ENCODE measurements at regions not wholly inside any gene's neighbourhood (a gene's known extent, or its start where the extent isn't known, plus 50 kb on each side); places are given as distances from the start of the nearest gene placed in this dataset.

- DNase-seq, result no peak
Observed at GRCh38 chr15:98142572-98142971, 182.1 kb downstream of the ARRDC4 start.

- no peak for DNase-seq
Observed at GRCh38 chr15:98143116-98143515, 182.6 kb downstream of the ARRDC4 start.

GRCh38 chr15:98144388-98144787 is 183.9 kb downstream of the ARRDC4 start:
- DNase-seq, result no peak

- DNase-seq, result peak in 1 of 51 donors; percentile 30
Observed at GRCh38 chr15:98146031-98146820, 185.7 kb downstream of the ARRDC4 start.

GRCh38 chr15:98147415-98147814 is 186.9 kb downstream of the ARRDC4 start:
- DNase-seq, result no peak

GRCh38 chr15:98150084-98150483 is 189.6 kb downstream of the ARRDC4 start:
- DNase-seq, result no peak

- no peak for DNase-seq
Observed at GRCh38 chr15:98150536-98150935, 190.0 kb downstream of the ARRDC4 start.

GRCh38 chr15:98151096-98151495 is 190.6 kb downstream of the ARRDC4 start:
- no peak for DNase-seq

- DNase-seq, result no peak
Observed at GRCh38 chr15:98152156-98152555, 191.7 kb downstream of the ARRDC4 start.

GRCh38 chr15:98154863-98155262 is 194.4 kb downstream of the ARRDC4 start:
- no peak for DNase-seq

GRCh38 chr15:98155356-98155755 is 194.9 kb downstream of the ARRDC4 start:
- DNase-seq, result no peak

GRCh38 chr15:98160236-98160635 is 199.7 kb downstream of the ARRDC4 start:
- no peak for DNase-seq

GRCh38 chr15:98163319-98164045 is 203.0 kb downstream of the ARRDC4 start:
- no peak for DNase-seq

GRCh38 chr15:98164571-98164970 is 204.1 kb downstream of the ARRDC4 start:
- no peak for DNase-seq

GRCh38 chr15:98164986-98165385 is 204.5 kb downstream of the ARRDC4 start:
- DNase-seq, result no peak

GRCh38 chr15:98167722-98168268 is 207.3 kb downstream of the ARRDC4 start:
- no peak for DNase-seq

GRCh38 chr15:98169551-98169950 is 209.0 kb downstream of the ARRDC4 start:
- DNase-seq, result no peak

GRCh38 chr15:98174286-98174685 is 213.8 kb downstream of the ARRDC4 start:
- DNase-seq, result no peak

- no peak for DNase-seq
Observed at GRCh38 chr15:98174841-98175240, 214.3 kb downstream of the ARRDC4 start.

- peak in 21 of 51 donors; percentile 2 to 57 (median 14) for DNase-seq
Observed at GRCh38 chr15:98177966-98178592, 217.6 kb downstream of the ARRDC4 start.

- no peak for DNase-seq
Observed at GRCh38 chr15:98178861-98179260, 218.4 kb downstream of the ARRDC4 start.

GRCh38 chr15:98187549-98187948 is 227.0 kb downstream of the ARRDC4 start:
- DNase-seq, result no peak

Measured in hypothalamus (tissue), 51 donors.